HG03460 (cell line): ENCODE measurements at regions not wholly inside any gene's neighbourhood (a gene's known extent, or its start where the extent isn't known, plus 50 kb on each side); places are given as distances from the start of the nearest gene placed in this dataset.

Source experiments
- ATAC-seq: cut with Tn5 transposase; IDR thresholded peaks from one replicate; pipeline ENCODE4 v1.9.1; 2021; ENCODE audit not compliant: unreplicated experiment

GRCh38 chr13:99652141-99652540 is 150.9 kb downstream of the TM9SF2 start:
- no peak for ATAC-seq

DNA sequence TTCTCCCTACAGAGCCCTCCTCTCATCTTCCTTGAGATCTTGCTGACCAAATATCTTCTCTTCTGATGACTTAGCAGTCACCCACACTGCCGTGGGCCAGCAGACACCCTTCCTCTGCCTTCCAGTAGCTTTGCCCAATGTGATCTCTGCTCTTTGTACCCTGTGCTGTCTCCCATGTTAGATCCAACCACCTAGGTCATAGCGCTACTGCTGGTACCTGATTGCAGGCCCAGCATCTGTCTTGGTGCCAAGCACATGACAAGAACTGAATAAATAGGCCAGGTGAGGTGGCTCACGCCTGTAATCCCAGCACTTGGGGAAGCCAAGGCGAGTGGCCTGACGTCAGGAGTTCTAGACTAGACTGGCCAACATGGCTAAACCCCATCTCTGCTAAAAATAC is 149.7 kb downstream of the TM9SF2 start:
- no peak for ATAC-seq

DNA sequence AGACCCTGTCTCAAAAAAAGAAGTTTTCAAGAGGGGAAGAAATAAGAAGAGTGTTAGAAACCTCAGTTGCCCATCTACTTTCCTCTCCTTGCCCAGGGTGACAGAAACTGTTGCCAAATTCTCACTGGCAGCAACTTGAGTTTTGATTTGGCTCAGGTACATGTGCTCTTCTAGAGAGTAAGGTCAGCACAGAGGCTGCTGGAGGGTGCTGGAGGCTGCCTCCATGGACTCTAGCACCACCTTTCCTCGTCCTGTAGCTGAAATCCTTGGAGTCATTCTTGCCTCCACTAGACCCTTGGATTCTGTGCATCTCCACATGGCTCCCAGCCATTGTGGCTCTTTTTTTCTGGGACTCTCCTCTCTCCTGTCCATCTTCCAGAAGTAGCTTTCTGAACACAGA is 149.1 kb downstream of the TM9SF2 start:
- no peak for ATAC-seq

DNA sequence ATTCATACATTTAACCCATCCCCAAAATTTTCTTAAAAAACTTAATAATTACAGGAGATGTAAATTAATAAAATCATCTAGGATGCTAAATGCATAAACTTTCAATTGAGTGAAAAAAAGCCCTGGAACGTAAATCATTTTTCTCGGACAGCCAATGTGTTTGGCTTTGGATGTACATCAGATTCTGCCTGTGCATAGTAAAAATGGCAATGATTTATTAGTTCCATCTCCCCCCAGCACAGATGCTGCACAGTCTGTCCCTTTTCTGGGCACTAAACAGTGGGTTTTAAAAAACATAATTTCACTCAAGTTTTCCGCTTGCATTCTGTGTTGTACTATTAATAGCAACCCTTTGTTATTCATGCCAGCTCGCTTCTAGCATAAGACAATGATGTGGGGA is 147.7 kb downstream of the TM9SF2 start:
- no peak for ATAC-seq

DNA sequence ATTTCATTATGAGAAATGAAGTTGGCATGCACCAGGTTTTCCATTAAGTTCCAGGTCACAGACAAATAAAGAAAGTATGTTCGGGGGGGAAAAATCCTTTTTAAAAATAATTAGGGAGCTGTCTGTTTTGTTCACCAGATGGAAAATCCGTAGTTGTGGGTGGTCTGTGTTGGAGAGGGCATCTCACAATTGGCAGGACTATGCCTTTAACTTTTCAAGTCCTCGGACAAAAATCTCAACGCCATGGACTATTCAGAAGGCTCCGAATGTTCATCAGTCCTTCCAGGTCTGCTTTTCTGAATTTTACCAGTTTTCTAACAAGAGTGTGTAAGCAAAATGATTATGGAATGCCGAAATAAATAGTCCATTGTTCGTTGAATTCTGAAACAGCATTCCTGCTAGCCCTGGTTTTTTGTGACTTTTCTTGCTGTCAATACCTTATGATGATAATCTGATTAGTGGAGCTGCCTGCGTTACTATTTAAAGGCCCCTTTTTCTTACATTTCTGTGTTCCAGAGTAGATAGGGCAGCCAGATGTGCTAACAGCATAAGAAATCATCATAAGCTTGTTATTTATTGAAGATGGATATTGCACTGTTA is 146.9 kb downstream of the TM9SF2 start:
- ATAC-seq, result no peak

GRCh38 chr13:99647596-99647985 is 146.3 kb downstream of the TM9SF2 start:
- ATAC-seq, result no peak

DNA sequence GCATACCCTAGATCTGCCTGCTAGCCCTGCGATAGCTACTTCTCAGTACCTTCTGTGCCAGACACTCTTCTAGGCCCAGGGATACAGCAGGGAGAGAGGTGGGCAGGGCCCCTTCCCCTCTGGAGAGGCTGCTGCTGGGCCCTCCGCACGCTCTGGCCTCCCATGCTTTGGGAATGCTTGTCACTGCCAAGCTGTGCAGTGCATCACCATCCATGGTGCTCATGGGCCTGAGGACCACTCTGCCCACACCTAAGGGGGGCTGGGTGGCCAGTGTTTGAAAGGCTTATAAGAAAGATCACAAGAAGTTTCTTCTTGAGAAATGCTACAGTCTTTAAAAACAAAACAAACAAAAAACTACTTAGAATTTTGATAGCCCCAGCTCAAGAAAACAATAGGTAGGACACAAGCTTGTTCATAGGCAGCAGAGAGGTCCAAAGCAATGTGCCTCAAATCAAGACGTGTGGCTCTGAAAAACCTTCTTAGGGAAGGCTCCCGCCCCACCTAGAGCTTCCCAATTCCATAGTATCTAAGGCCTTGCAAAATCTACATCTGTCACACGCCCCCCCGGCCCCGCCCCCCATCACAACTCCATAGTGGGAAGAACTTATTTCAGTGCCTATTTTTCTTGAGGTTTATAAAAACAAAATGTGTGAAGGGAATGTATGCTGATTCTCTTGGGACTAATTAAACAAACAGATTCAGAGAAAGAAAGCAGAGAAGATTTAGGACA is 145.8 kb downstream of the TM9SF2 start:
- ATAC-seq, result no peak

DNA sequence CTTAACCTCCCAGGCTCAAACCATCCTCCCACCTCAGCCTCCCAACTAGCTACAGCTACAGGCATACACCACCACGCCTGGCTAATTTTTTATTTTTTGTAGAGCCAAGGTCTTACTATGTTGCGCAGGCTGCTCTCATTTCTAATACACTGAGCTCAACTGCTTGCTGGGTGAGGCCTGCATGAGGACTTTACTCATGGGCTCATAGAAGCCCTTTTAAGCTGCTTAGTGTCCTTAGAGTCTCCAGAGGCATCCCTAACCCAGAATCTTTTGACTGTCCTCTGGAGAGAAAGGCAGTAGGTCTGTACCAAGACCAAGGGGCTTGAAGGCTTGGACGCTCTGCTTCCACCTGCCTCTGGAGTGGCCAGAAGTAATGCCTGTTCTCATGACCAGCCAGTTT is 141.6 kb downstream of the TM9SF2 start:
- no peak for ATAC-seq

DNA sequence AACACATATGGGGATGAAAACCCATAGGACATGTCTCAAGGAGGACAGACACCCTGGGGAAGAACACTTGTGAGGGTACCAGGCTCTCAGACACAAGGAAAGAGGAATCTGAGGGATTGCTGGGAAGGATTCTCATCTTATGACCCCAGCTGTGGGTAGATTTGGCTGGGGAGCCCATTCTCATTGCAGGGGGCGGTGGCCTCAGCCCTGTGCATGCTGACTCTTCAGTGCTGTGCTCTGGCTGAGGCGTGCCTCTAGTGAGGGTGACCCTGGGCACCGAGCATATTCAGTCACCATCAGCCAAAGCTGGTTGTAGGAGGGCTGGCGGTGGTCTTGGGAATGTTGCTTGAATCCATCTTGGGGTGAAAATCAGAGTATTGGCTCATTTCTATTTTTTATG is 140.7 kb downstream of the TM9SF2 start:
- ATAC-seq, result no peak

- ATAC-seq, result no peak
Measured at GRCh38 chr13:99640260-99640659, 139.0 kb downstream of the TM9SF2 start.

- no peak for ATAC-seq
Measured at GRCh38 chr13:99639126-99639525, 137.9 kb downstream of the TM9SF2 start.

- peak; percentile 83 for ATAC-seq
Measured at GRCh38 chr13:99636728-99637353, 135.6 kb downstream of the TM9SF2 start.

DNA sequence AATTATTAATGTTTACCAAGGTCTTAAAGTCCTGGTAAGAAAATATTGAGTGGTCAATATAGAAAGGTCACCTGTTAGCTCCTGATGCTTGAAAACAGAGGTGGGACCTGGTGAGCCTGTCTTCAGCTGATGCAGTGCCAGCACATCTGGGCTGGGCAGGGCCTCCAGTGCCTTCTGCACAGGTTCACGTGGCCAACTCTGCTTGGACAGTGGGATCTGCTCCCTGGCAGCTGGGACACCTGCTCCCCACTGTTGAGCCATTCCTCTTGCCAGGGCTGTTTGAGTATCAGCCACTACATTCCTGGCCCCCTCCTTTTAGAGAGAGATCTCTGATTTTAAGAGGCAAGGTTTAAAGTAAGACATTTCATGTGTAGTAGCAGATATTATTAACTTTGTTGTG is 135.0 kb downstream of the TM9SF2 start:
- ATAC-seq, result no peak

- no peak for ATAC-seq
Measured at GRCh38 chr13:99634672-99635071, 133.4 kb downstream of the TM9SF2 start.

GRCh38 chr13:99630269-99630898 is 129.1 kb downstream of the TM9SF2 start:
- ATAC-seq, result no peak

DNA sequence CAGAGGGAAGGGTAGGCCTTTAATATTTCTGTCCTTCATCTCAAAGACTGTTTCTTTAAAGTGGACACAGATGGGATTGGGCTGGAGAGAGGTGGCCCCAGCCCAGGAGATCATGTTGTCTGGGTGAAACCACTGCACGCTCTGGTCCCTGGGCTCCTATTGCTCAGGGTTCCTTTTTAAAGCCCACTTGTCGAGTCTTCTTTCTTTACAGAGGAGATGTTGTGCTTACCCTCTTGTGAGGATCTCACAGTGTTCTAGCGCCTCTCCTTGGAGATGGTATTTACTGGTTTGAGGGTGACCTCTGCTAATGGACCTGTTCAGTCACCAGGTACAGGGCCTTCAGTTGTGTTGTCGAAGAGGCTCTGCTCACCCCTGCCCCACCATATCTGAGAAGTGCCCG is 128.4 kb downstream of the TM9SF2 start:
- no peak for ATAC-seq

- no peak for ATAC-seq
Measured at GRCh38 chr13:99628442-99628841, 127.2 kb downstream of the TM9SF2 start.

- ATAC-seq, result no peak
Measured at GRCh38 chr13:99626461-99627082, 125.3 kb downstream of the TM9SF2 start.

GRCh38 chr13:99624936-99625540 is 123.8 kb downstream of the TM9SF2 start:
- no peak for ATAC-seq

DNA sequence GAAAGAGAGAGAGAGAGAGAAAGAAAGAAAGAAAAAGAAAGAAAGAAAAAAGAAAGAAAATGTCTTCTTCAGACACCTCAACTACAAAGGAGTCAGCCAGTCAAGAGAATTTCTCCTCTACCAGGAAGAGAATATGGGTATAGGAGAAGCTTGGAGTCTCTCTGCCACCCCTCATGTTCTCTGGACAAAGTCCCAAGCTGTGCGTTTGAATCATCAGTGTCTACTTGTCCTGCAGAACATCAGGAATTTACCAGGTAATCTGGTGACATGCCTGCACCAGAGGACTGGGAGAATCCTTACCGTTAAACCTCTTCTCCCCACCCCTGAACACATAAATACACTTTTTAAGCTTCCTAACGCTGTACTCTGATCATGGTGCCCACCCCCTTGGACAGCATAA is 119.5 kb downstream of the TM9SF2 start:
- no peak for ATAC-seq

DNA sequence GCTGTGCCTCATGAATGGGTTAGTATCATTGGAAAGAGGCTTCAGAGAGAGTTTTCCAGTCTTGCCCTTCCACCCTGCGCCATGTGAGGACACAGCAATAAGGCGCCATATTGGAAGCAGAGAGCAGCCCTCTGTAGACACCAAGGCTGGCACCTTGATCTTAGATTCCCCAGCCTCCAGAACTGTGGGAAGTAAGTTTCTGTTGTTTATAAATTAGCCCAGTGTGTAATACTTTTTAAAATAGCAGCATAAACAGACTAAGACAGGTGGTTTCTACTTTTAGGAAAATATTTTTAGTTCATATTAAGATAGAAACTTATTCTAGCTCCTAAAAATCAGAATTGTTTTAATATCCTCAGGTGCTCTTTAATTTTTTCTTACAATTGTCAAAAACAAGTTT is 117.9 kb downstream of the TM9SF2 start:
- no peak for ATAC-seq
